Keratinocyte (primary cell): ENCODE measurements at regions not wholly inside any gene's neighbourhood (a gene's known extent, or its start where the extent isn't known, plus 50 kb on each side); places are given as distances from the start of the nearest gene placed in this dataset.
A peak's percentile ranks its signal among the peaks of the same experiment; 100 is the strongest.

Experiments
- DNase-seq: peaks from one replicate; pipeline ENCODE4 v3.0.0-alpha.2; 2011; ENCODE audit warnings: low read depth, missing footprints, low spot score
- FAIRE-seq: peaks from 2 replicates; lab custom pipeline; 2011; peaks lifted over from hg19 to GRCh38; lab: Jason Lieb, UNC
- H2AFZ ChIP-seq: 2 replicates; pipeline ENCODE4 v1.6.0; 2012; ENCODE audit warnings: low read length, control low read depth, inconsistent platforms; ENCODE audit not compliant: control insufficient read depth
- H3K27ac ChIP-seq: 2 replicates; pipeline ENCODE4 v1.5.1; 2011; ENCODE audit warnings: low read length; ENCODE audit not compliant: control insufficient read depth, insufficient read depth
- H3K27me3 ChIP-seq: 3 replicates; pipeline ENCODE4 v1.6.0; 2011; ENCODE audit warnings: low read length; ENCODE audit not compliant: control insufficient read depth, insufficient read depth; ENCODE audit errors: extremely low read depth
- H3K36me3 ChIP-seq, 2 experiments: 2 replicates in 1 of 2; 3 replicates in 1 of 2; pipeline ENCODE4 v1.5.1; 2011; ENCODE audit warnings: low read length in 2 of 2, mild to moderate bottlenecking in 1 of 2; ENCODE audit not compliant: control insufficient read depth in 2 of 2, insufficient read depth in 2 of 2; ENCODE audit errors: extremely low read depth in 1 of 2
- H3K4me1 ChIP-seq: 3 replicates; pipeline ENCODE4 v1.5.1; 2011; ENCODE audit warnings: low read length; ENCODE audit not compliant: control insufficient read depth, insufficient read depth; ENCODE audit errors: extremely low read depth
- H3K4me2 ChIP-seq: 3 replicates; pipeline ENCODE4 v1.6.0; 2011; ENCODE audit warnings: low read depth, low read length; ENCODE audit not compliant: control insufficient read depth, insufficient read depth; ENCODE audit errors: extremely low read depth
- H3K4me3 ChIP-seq, 3 experiments: fragments of 200-600 bp in 1 of 3; sonication (generic) in 1 of 3; 2 replicates in 2 of 3; 3 replicates in 1 of 3; pipeline ENCODE4 v1.5.1; 2011 to 2016; ENCODE audit warnings: low read length in 3 of 3, mild to moderate bottlenecking in 3 of 3, control low read depth in 2 of 3, inconsistent platforms in 1 of 3, low read depth in 1 of 3, mixed read lengths in 1 of 3, mixed run types in 1 of 3, moderate library complexity in 1 of 3; ENCODE audit not compliant: control insufficient read depth in 2 of 3, insufficient read depth in 2 of 3; ENCODE audit errors: extremely low read depth in 1 of 3
- H3K79me2 ChIP-seq: 2 replicates; pipeline ENCODE4 v1.6.0; 2012; ENCODE audit warnings: low read length; ENCODE audit not compliant: control insufficient read depth, insufficient read depth
- H3K9ac ChIP-seq: 3 replicates; pipeline ENCODE4 v1.6.0; 2011; ENCODE audit warnings: low read length; ENCODE audit not compliant: control insufficient read depth, insufficient read depth; ENCODE audit errors: extremely low read depth
- H3K9me1 ChIP-seq: 3 replicates; pipeline ENCODE4 v1.6.0; 2011; ENCODE audit warnings: low read length; ENCODE audit not compliant: control insufficient read depth, insufficient read depth; ENCODE audit errors: extremely low read depth
- H3K9me3 ChIP-seq: 2 replicates; pipeline ENCODE4 v1.5.1; 2012; ENCODE audit warnings: low read depth, low read length; ENCODE audit not compliant: control insufficient read depth
- H4K20me1 ChIP-seq: 3 replicates; pipeline ENCODE4 v1.6.0; 2011; ENCODE audit warnings: low read length; ENCODE audit not compliant: control insufficient read depth, insufficient read depth; ENCODE audit errors: extremely low read depth
- CTCF ChIP-seq, 3 experiments: IDR thresholded peaks in 1 of 3; conservative IDR thresholded peaks in 1 of 3; optimal IDR thresholded peaks in 1 of 3; 2 replicates in 2 of 3; 3 replicates in 1 of 3; pipeline versions ENCODE3 to v1.5.1; 2011; ENCODE audit warnings: low read length in 3 of 3, mild to moderate bottlenecking in 3 of 3, moderate library complexity in 2 of 3, control low read depth in 1 of 3, inconsistent platforms in 1 of 3; ENCODE audit not compliant: insufficient read depth in 2 of 3; ENCODE audit errors: extremely low read depth in 1 of 3
- EZH2 ChIP-seq: IDR thresholded peaks from one replicate; pipeline ENCODE4 v1.6.1; 2012; ENCODE audit warnings: inconsistent platforms, mild to moderate bottlenecking, low read length, moderate library complexity
- dilution Hi-C: fragments of 300-500 bp; cut with MboI; formaldehyde crosslinking; loops from one replicate; pipeline ENCODE4 v1.7.0; 2020; ENCODE audit warnings: low sequenced_read_pairs; ENCODE audit not compliant: extremely low pct_ligation_motif_present

DNA sequence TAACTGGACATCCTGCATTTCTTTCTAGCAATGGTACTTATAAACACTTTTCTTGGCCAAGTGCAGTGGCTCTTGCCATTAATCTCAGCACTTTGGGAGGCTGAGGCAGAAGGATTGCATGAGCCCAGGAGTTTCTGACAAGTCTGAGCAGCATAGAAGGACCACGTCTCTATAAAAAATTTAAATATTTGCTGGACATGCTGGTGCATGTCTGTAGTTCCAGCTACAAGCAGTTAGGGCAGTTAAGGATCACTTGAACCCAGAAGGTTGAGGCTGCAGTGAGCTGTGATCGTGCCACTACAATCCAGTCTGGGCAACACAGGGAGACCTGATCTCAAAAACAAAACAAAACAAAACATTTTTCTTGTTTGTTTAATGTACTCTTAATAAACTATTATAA lies 434.0 kb downstream of the PLA2G4A start:
- Histone ChIP-seq H3K79me2 (no peaks in the 10 kb centered on the region), H4K20me1 (no peaks in the 10 kb centered on the region), H3K4me3 (no peak overlapping the region), H3K4me1 (peaks cover 4% of the 10 kb centered on the region), H3K9me1 (no peaks in the 10 kb centered on the region), H3K9ac (no peak overlapping the region), H3K4me2 (no peak overlapping the region), H3K27ac (no peak overlapping the region), H2AFZ (no peak overlapping the region), H3K36me3 (no peaks in the 10 kb centered on the region), H3K9me3 (no peaks in the 10 kb centered on the region), H3K27me3 (no peaks in the 10 kb centered on the region)
- FAIRE-seq (no peak), DNase-seq (no peak)
- dilution Hi-C loops: no loop called here
- no peak for TF ChIP-seq EZH2
- no peak for TF ChIP-seq CTCF (optimal IDR thresholded peaks at IDR 0.05 in 1 of 3, IDR thresholded peaks at IDR 0.05 in 1 of 3, conservative IDR thresholded peaks at IDR 0.05 in 1 of 3; ENCODE audit: extremely low read depth in 1 of 3, insufficient read depth in 2 of 3, low read length in 3 of 3)

- H3K4me3 ChIP-seq: no peak overlapping the region
- H3K79me2 ChIP-seq: no peaks in the 10 kb centered on the region
- FAIRE-seq: no peak
- H3K36me3 ChIP-seq: no peaks in the 10 kb centered on the region
- H4K20me1 ChIP-seq: no peaks in the 10 kb centered on the region
- no peak for DNase-seq
- dilution Hi-C loops: no loop called here
- H3K9me3 ChIP-seq: no peaks in the 10 kb centered on the region
- no peak overlapping the region for H3K4me2 ChIP-seq
- TF ChIP-seq CTCF (optimal IDR thresholded peaks at IDR 0.05 in 1 of 3, IDR thresholded peaks at IDR 0.05 in 1 of 3, conservative IDR thresholded peaks at IDR 0.05 in 1 of 3; ENCODE audit: extremely low read depth in 1 of 3, insufficient read depth in 2 of 3, low read length in 3 of 3) (peak; percentile 37 to 58 (median 55)), EZH2 (no peak)
- peaks cover 4% of the 10 kb centered on the region for H3K4me1 ChIP-seq
- H3K9me1 ChIP-seq: no peaks in the 10 kb centered on the region
- H3K9ac ChIP-seq: no peak overlapping the region
- no peak overlapping the region for H3K27ac ChIP-seq
- H3K27me3 ChIP-seq: no peaks in the 10 kb centered on the region
- H2AFZ ChIP-seq: no peak overlapping the region
These were observed 436.4 kb downstream of the PLA2G4A start for GRCh38 chr1:187264995-187265602.
